GM19463 (cell line): ENCODE measurements at regions not wholly inside any gene's neighbourhood (a gene's known extent, or its start where the extent isn't known, plus 50 kb on each side); places are given as distances from the start of the nearest gene placed in this dataset.

ENCODE experiments used
- ATAC-seq: cut with Tn5 transposase; IDR thresholded peaks from one replicate; pipeline ENCODE4 v1.9.1; 2021; ENCODE audit warnings: mild to moderate bottlenecking, moderate library complexity; ENCODE audit not compliant: unreplicated experiment

DNA sequence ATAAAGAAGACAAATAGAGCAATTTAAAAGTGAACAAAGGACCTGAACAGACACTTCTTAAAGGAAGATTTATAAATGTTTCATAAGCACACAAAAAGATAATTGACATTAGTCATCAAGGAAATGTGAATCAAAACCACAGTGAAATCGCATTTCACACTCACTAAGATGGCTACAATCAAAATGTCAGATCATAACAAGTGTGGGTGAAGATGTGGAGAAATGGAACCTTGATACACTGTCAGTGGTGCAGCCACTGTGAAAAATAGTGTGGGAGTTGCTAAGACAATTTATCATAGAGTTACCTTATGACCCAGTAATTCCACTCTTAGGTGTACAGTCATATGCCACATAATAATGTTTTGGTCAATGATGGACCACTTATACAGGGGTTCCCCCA is 54.5 kb upstream of the HTR4 start:
- ATAC-seq: no peak

DNA sequence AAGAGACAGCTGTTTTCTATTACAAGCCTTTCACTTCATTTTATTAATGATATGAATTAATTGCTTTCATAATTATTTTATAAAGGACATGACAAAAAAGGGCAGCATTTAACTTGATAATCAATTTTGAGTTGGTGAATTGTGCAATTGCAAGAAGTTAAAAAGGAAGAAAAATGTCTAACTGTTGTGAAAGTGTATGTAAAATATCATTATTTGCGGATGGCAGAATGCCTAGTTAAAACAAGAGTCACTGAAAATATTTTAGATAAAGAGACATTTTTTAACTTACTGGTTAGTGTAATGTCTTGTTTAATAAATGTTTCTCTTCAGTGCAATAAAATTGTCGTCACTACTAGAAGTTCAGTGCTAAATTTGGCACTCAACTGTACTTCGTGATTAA is 57.6 kb upstream of the HTR4 start:
- ATAC-seq: no peak

DNA sequence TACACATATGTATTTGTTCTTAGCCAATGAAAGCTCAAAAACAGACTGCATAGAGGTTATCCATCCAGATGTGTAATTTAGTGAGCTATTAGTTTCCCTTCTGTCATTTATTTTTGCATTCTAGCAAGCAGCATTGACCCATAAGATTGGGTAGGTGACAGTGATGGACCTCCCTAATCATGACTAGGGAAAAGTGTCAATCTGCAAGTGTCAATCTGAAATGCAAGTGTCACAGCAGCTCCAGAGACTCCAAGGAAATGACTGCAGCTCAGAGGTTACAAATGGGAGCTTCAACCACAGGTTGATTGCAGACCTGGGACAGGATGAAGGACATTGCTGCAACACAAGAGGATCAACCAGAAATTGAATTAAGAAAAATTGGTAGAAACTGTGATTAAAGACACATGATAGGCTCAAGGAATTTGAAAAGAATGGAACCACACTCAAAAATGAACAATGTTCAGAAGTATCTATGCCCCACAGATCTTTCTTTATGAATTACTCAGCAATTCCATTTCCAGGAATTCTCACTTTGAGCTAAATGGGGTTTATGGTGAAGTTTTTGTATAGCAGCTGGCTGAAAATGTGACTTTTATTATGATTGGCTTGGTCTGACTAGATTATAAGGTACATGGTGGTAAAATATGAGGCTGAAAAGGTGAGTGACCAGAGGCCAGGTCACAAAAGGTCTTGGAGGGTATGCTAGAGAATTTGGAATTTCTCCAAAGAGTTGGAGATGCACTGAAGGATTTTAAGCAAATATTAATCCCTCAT is 59.6 kb upstream of the HTR4 start:
- no peak for ATAC-seq

DNA sequence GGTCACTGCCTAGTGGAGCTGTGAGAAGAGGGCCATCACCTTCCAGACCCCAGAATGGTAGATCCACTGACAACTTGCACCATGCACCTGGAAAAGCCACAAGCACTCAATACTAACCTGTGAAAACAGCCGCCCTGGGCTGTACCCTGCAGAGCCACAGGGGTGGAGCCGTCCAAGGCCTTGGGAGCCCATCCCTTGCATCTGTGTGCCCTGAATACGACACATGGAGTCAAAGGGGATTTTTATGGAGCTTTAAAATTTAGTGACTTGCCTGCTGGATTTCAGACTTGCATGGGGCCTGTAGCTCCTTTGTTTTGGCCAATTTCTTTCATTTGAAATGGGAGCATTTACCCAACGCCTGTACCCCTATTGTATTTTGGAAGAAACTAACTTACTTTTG is 62.4 kb upstream of the HTR4 start:
- ATAC-seq: no peak

DNA sequence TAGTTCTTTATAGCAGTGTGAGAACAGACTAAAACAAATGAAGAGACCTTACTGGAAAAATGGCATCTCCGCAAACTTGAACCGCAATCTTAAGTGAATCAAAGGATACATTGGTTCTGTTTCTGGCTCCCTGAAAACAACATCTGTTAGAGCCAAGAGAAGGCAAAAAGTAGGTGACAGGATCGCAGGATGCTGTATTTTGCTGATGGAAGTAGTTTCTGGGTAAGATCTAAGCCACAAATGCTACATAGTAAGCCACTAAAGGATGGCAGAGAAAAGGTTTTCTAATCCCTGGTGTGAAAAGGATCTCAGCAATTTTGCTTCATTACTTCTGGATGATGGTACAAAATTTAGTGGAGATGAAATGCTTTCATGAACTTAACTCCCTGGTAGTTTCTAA is 63.3 kb upstream of the HTR4 start:
- ATAC-seq: no peak

DNA sequence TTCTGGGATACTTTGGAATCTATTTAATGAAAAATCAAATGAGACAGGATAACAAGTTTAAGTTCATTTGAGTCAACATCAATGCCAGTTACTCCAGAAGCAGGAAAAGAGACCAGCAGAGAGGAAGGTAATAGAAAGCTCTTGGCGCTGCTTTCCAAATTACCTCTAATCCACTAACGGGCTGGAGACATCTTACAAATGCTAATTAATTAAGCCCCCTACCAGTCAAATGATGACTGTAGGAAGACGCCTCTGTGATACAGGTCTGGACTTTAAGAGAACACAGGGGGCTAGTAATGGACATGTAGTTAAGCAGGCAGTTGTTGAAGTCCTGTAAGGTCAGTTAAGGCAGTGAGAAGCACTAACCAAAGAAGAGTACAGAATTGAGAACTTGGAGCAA is 65.3 kb upstream of the HTR4 start:
- no peak for ATAC-seq

DNA sequence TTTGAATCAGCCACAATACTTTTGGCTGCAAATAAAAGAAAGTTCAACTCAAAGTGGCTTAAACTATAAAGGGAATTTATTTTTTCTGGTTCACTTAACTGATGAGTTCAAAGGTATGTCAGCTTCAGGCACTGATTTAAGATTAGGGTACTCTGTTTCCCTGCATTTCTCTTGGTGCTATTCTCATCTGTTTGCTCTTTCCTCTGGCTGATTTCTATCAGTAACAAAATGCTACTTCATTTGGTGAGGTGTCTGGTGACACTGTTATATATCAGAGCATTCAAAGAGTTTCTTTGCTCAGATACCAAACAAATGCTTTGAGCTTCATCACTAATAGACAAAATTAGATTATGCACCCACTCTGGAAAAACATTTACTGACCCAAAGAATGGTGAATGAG is 65.9 kb upstream of the HTR4 start:
- no peak for ATAC-seq

DNA sequence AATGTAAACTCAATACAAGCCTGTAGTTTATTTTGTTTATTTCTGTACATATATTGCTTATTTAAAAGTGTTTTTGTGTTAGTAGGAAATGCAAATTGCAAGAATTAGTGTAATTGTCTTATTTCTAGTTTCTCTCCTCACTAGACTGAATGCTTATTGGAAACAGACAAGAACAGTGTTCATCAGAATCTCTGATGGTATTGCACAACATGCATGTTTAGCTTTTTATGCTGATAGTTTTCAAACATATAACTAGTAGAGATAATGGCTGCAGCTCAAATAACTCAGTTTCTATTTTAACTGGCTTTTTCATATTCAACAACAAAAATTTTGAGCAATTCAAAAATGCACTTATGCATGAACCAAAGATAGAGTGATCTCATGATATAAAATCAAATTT is 68.8 kb upstream of the HTR4 start:
- no peak for ATAC-seq

DNA sequence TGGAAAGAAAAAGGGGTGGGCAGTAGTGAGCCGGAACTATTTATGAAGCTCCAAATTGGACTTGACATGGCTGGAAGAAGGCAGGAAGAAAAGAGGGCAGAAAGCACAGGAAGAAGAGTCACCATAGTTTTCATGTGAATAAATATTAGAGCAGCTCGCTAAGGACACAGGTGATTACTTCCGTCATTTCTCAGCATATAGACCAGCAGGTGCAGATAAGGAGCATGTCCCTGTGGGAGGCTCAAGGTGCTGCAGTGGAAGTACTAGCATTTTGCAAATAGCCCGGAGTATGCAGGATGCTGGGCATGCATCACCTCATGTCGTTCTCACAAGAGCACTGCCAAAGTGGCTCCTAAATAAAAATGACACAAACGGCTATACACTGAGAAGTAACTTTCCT is 71.3 kb upstream of the HTR4 start:
- no peak for ATAC-seq

DNA sequence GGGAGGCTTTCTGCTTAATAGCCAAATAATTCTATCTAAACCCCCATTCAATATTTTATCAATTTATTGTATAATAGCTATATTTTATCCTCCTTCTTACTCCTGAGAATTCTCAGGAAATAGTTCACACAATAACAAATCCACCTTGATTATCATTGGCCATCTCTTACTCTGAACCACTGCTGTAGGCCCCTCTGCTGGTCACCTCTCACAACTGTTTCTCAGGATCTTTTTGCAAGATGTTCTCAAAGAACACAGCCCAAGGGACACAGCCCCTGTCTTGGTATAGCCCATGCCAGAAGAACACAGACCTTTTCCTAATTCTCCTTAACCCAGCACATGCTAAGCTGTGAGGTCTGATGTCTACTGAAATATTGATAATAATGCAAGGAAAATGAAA is 74.9 kb upstream of the HTR4 start:
- no peak for ATAC-seq

DNA sequence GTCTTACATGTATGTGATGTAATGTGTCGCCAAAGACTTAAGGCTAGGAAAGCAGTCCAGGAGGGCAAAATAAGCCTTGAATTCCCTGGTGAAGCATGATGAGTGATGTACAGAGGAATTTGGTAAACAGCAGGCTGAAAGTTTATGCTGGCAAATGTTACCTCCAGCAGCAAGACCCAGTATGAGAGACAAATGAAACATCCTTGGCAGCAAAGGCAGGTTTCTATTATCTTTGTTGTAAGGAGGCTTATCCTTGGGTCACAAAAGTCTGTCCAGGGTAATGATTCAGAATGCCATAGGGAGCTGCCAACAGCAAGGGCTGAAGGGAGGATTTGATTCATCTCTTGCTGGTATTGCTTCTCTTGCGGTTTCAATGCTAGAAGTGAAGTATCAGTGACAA is 75.9 kb upstream of the HTR4 start:
- ATAC-seq: no peak

DNA sequence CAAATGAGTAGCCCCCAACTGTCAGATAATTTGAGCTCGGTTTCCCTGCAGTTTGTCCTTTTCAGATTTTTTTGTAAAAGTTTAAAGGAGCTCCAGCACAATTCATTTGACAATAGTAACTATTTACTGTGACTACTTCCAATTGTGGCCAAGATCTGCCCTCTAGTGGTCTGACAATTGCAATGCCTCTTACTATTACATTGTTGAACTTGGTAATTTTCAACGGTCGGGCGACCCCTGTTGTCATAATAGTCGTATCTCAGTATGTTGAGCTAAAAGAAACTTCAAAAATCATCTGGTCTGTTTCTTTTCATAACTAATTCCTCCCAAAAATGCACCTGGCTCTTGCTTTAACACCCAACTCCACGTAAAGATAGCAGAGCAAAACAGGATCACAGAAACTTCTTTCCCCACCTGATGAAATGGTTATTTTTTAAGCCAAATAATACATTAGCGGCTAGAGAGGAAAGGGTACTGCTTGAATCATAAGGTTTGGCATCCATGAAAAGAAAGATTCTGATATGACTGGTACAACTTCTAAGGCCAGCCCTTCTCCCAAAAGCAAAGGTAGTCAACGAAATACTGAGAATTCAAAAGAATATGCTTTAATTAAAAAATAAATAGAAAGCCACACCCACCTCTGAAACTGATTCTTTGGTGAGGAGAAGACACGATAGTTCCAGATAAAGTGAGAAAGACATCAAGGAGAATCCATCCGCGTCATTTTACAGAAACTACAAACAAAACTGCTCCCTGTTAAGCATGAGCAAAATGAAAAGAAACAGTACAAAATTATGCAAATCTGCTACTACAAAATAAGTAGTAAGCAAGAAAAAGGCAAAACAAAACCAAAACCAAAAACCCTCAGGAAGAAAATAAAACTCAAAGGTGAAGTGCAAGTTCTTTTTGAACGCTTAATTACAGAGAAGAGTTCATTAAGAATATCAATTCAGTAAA is 76.9 kb upstream of the HTR4 start:
- peak; percentile 77 for ATAC-seq

DNA sequence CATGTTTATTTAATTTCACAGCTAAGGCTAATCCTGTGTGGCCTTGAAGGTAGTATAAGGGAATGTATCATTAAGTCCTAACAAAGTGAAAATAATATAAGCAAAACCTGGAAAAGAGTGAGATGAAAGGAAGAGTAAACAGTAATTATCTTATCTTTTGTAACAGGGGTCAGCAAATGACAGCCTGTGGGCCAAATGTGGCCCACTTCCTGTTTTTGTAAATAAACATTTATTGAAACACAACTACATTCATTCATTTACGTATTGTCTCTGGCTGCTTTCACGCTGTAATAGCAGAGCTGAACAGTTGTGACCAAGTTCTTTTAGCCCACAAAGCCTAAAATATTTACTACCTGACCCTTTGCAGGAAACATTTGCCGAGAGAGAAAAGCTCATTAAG is 78.4 kb upstream of the HTR4 start:
- no peak for ATAC-seq

DNA sequence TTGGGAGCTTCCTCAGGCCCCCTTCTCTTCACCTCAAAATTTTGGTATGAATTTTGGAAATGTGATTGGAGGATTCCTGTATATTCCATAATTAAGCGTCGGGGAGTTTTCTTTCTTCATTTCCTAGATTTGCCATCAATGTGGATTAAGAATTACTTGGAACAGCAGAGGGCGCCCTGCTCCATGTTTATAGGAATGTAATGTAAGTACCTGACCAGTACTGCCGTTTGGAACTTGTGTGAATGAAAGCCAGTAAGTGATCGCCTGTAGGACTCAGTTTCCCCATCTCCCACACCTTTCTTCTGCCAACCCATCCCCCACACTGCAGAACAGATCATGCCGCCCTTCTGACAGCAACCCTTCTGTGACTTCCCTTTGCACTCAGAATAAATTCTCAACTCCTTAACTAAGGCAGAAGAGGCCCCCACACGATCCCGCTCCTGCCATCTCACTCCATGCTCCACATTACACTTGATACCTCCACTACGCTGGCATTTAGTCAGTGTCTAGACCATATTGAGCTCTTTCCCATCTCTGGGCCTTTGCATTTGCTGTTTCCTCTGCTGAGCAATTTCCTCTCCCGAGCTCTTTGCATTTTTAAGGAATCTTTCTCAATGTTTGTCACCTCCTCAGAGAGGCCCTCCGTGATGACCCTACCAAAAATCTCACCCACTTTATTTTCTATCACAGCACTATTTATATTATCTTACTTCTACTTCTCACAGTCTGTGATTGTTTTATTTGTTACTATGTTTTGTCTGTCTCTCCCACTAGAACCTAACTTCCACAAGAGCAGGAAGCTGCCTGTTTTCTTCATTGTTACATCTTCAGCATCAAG is 79.5 kb upstream of the HTR4 start:
- ATAC-seq: peak; percentile 45

DNA sequence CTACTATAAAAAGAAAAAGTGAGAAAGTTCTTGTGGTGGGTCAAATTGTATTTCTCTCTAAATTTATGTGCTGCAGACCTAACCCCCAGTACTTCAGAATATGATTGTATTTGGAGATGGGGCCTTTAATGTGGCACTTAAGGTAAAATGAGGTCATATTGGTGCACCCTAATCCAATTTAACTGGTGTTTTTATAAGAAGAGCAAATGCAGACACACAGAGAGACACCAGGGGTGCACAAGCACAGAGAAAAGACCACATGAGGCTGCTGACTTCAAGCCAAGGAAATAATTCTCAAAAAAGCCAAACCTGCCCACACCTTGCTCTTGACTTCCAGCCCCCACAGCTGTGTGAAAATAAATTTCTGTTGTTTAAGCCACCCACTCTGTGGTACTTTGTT is 80.2 kb upstream of the HTR4 start:
- no peak for ATAC-seq

DNA sequence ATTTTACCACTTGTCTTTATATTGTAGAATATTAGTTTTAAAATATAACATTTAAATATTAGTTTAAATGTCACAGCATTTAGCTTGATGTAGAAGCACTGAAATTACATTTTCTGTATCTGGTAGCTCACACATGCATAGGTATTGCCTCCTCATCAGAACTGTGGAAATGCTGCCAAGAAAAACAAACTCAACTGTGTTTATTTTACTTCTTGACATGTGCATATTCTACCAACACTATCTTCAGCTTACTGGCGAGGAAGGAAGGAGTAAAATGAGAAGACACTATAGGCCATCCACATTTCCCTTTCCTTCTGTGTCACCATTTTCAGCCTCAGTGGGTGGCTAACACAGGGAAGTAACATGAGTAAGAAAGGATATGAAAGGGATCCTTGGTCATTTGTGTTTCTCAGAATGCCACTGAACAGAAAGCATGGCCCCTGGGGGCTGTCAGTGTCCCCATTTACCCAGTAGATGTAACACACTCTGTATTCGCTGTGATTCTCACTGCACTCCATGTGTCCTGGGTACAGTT is 81.0 kb upstream of the HTR4 start:
- ATAC-seq: no peak

DNA sequence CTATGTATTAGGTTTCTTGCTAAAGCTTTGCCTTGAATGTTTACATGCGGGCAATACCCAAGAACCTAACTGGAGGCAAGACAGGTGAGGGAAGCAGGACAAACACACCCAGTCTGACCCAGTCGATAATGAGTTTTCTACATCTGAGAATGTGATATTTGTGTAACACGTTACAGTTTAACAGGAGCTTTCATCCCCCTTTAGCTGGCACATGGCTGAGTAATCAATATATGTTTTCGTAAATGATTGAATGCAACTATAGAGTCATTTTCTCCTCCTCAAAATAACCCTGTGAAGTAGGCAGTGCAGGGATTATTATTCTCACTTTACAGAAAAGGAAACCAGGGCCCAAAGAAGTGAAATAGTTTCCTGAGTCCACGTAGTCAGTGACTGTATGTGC is 84.7 kb upstream of the HTR4 start:
- ATAC-seq: peak; percentile 49

DNA sequence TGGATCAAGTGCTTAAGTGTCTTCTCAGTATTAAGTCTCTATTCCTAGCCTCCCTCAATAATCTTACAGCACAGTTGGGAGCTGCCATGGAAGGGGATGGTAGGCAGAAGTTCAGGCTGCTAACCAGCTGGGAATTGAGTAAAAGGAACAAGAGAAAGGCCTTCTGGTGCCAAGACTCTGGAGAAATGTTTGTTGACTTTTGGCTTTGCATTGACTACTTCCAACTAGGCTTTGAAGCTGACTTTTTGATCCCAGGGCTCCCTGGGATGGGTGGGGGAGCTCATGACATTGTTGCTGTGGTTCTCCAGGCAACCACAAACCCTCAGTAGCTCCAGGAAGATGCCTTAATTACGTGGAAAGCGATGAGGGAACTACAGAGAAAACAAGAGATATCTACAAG is 85.2 kb upstream of the HTR4 start:
- ATAC-seq: no peak

DNA sequence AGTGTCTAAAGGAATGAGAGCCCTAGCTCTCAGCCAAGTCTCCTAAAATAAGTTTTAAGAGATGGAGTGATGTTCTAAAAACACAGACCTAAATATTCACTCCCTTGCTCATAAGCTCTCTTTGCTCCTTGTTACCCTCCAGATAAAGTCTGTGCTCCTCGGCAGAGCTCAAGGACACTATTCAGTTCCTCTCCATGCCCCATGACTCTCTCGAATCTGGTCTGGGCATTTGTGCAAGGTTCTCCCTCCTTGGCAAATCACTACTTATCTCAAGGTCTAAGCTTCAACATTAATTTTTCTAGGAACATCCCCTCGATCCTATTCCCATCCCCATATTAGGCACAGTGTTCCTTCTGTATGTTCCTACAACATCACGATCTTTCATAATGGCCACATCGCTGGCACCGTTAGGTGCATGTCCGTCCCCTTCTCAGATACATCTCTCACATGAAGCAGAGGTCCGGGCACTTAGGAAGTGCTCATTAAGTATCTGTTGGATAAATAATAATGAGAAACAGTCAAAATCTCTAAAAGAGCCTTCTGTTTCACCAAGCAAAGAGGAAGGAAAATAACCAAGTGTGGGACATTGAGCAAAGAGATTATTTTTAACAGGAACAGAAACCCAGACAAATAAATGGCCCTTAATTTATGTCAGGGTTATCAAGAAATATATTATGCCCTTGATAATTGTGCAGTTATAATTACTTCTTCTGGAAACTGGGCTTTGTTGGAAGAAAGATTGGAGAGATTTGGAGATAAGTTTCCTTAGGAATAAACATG is 85.9 kb upstream of the HTR4 start:
- no peak for ATAC-seq
